ENCODE measurements at regions not wholly inside any gene's neighbourhood (a gene's known extent, or its start where the extent isn't known, plus 50 kb on each side); places are given as distances from the start of the nearest gene placed in this dataset.

- intact Hi-C loops (cut with micrococcal nuclease) = no loop called here
- no peak for TF ChIP-seq YY1 (IDR thresholded peaks at IDR 0.05; ENCODE audit: extremely low read depth, insufficient replicate concordance, low read depth, low read length)
- no peak for TF ChIP-seq CBX3 (IDR thresholded peaks at IDR 0.05; ENCODE audit: low read depth)
- no peak for TF ChIP-seq EZH2 (IDR thresholded peaks at IDR 0.05)
- no peak for TF ChIP-seq REST (IDR thresholded peaks at IDR 0.05; ENCODE audit: low read depth)
- TF ChIP-seq ZFX (IDR thresholded peaks at IDR 0.05) = no peak
- no peak for TF ChIP-seq SIN3A (IDR thresholded peaks at IDR 0.05; ENCODE audit: low read depth)
- TF ChIP-seq CEBPB (IDR thresholded peaks at IDR 0.05; ENCODE audit: low read depth) = no peak
- TF ChIP-seq SRF (IDR thresholded peaks at IDR 0.05; ENCODE audit: low read depth) = no peak
- no peak for TF ChIP-seq JUND (IDR thresholded peaks at IDR 0.05)
- no peak for TF ChIP-seq MAX (IDR thresholded peaks at IDR 0.05)
- TF ChIP-seq ZNF274 (IDR thresholded peaks at IDR 0.05; ENCODE audit: low read depth, low read length) = no peak
- TF ChIP-seq EGR1 (IDR thresholded peaks at IDR 0.05; ENCODE audit: low read depth) = no peak
- TF ChIP-seq ATF3 (IDR thresholded peaks at IDR 0.05) = no peak
- no peak for TF ChIP-seq POLR2A (IDR thresholded peaks at IDR 0.05; ENCODE audit: borderline replicate concordance, extremely low read depth, insufficient read depth, insufficient read length)
- TF ChIP-seq CTCF (IDR thresholded peaks at IDR 0.05 in 2 of 3, conservative IDR thresholded peaks at IDR 0.05 in 1 of 3; ENCODE audit: borderline replicate concordance in 1 of 3, insufficient read depth in 1 of 3, low read depth in 2 of 3, low read length in 2 of 3) = no peak
- Histone ChIP-seq H3K9me2 (ENCODE audit: insufficient read depth) (no peaks in the 10 kb centered on the region), H3K9me3 (ENCODE audit: control insufficient read depth in 1 of 2, insufficient read depth in 1 of 2, low read depth in 1 of 2, low read length in 2 of 2) (peaks cover 0 to 5% of the 10 kb centered on the region in 2 experiments; a peak in 2 of 4 replicates), H4K20me1 (ENCODE audit: insufficient read depth) (no peaks in the 10 kb centered on the region), H3K27me3 (ENCODE audit: insufficient read depth, low read length) (no peaks in the 10 kb centered on the region), H3K4me3 (replicated peaks in 1 of 2; ENCODE audit: low read depth in 1 of 2, low read length in 2 of 2) (no peak overlapping the region), H3K27ac (ENCODE audit: low read depth, low read length) (no peak overlapping the region), H3K9ac (ENCODE audit: low read length) (no peak overlapping the region), H3K4me1 (ENCODE audit: control insufficient read depth in 1 of 2, insufficient read depth in 2 of 2, low read length in 2 of 2) (no peaks in the 10 kb centered on the region), H3K79me2 (ENCODE audit: insufficient read depth, low read length) (no peaks in the 10 kb centered on the region), H3K4me2 (ENCODE audit: low read length) (no peak overlapping the region), H2AFZ (ENCODE audit: low read depth, low read length, poor library complexity, severe bottlenecking) (no peak overlapping the region), H3K36me3 (ENCODE audit: control insufficient read depth in 1 of 2, insufficient read depth in 2 of 2, low read length in 2 of 2) (no peaks in the 10 kb centered on the region)
- CTCF ChIA-PET = no interaction called here
- no peak for DNase-seq (ENCODE audit: low read depth, low spot score)
- ATAC-seq = no peak
- POLR2A ChIA-PET = no interaction called here
- RAD21 ChIA-PET (ENCODE audit: low non-redundant PET in 1 of 2, low total read pairs in 2 of 2, uncharacterized antibody in 2 of 2, unreplicated experiment in 2 of 2) = no interaction called here
- no TSS peak for BruUV-seq (replicated peaks)
Measured at GRCh38 chr6:94238868-94239267, 819.5 kb upstream of the EPHA7 start.

All from HCT116 (cell line).